Activated CD8-positive, alpha-beta memory T cell treated with anti-CD3 and anti-CD28 coated beads, Interleukin-2, amount 50 U/mL, for 4 hours (primary cell): ENCODE measurements at regions not wholly inside any gene's neighbourhood (a gene's known extent, or its start where the extent isn't known, plus 50 kb on each side); places are given as distances from the start of the nearest gene placed in this dataset.

ENCODE experiments used
- DNase-seq: peaks from one replicate; pipeline ENCODE4 v3.0.0-alpha.2; 2020

GRCh38 chr4:24476282-24476681 is 108.1 kb downstream of the DHX15 start:
- DNase-seq = no peak

- DNase-seq = no peak
These were observed 108.6 kb downstream of the DHX15 start for GRCh38 chr4:24475756-24476155.

- DNase-seq = no peak
These were observed 111.0 kb downstream of the DHX15 start for GRCh38 chr4:24473309-24473721.

GRCh38 chr4:24472514-24473308 is 111.6 kb downstream of the DHX15 start:
- DNase-seq = peak; percentile 41

GRCh38 chr4:24472161-24472510 is 112.2 kb downstream of the DHX15 start:
- DNase-seq = no peak

GRCh38 chr4:24471486-24472160 is 112.7 kb downstream of the DHX15 start:
- DNase-seq = peak; percentile 15

GRCh38 chr4:24470666-24471485 is 113.5 kb downstream of the DHX15 start:
- peak; percentile 21 for DNase-seq

GRCh38 chr4:24468071-24468470 is 116.3 kb downstream of the DHX15 start:
- DNase-seq = no peak

GRCh38 chr4:24464566-24464965 is 119.8 kb downstream of the DHX15 start:
- no peak for DNase-seq

- no peak for DNase-seq
These were observed 127.9 kb downstream of the DHX15 start for GRCh38 chr4:24456431-24456830.

- no peak for DNase-seq
These were observed 130.4 kb downstream of the DHX15 start for GRCh38 chr4:24453951-24454350.

- no peak for DNase-seq
These were observed 132.5 kb downstream of the DHX15 start for GRCh38 chr4:24451870-24452269.

GRCh38 chr4:24443200-24443599 is 141.2 kb downstream of the DHX15 start:
- no peak for DNase-seq

GRCh38 chr4:24440765-24441164 is 143.6 kb downstream of the DHX15 start:
- DNase-seq = no peak

- DNase-seq = no peak
These were observed 150.1 kb downstream of the DHX15 start for GRCh38 chr4:24434241-24434640.

- DNase-seq = no peak
These were observed 150.7 kb downstream of the DHX15 start for GRCh38 chr4:24433515-24434214.

- no peak for DNase-seq
These were observed 155.5 kb downstream of the DHX15 start for GRCh38 chr4:24428850-24429249.

GRCh38 chr4:24426557-24426956 is 157.8 kb downstream of the DHX15 start:
- no peak for DNase-seq

GRCh38 chr4:24425863-24426262 is 158.5 kb downstream of the DHX15 start:
- no peak for DNase-seq

GRCh38 chr4:24423670-24424069 is 160.7 kb downstream of the DHX15 start:
- no peak for DNase-seq

GRCh38 chr4:24422644-24423043 is 161.7 kb downstream of the DHX15 start:
- DNase-seq = no peak

- peak; percentile 62 for DNase-seq
These were observed 164.9 kb downstream of the DHX15 start for GRCh38 chr4:24419181-24420034.
